H9 (cell line): ENCODE measurements at regions not wholly inside any gene's neighbourhood (a gene's known extent, or its start where the extent isn't known, plus 50 kb on each side); places are given as distances from the start of the nearest gene placed in this dataset.

ENCODE experiments used
- DNase-seq: peaks from one replicate; pipeline ENCODE4 v3.0.0-alpha.2; 2017
- H2AFZ ChIP-seq: one replicate; pipeline ENCODE4 v1.6.1; 2013; ENCODE audit warnings: mild to moderate bottlenecking, low read length, control low read depth, moderate library complexity
- H2AK5ac ChIP-seq: 2 replicates; pipeline ENCODE4 v1.6.1; 2013; ENCODE audit warnings: low read length, control low read depth, mixed read lengths; ENCODE audit not compliant: insufficient read length
- H2BK120ac ChIP-seq: one replicate; pipeline ENCODE4 v1.6.1; 2013; ENCODE audit warnings: low read depth, mild to moderate bottlenecking, low read length, control low read depth, inconsistent platforms; ENCODE audit not compliant: poor library complexity, severe bottlenecking
- H2BK12ac ChIP-seq: 2 replicates; pipeline ENCODE4 v1.6.1; 2013; ENCODE audit warnings: low read length, control low read depth, mixed read lengths, low read depth; ENCODE audit not compliant: insufficient read length
- H2BK15ac ChIP-seq: 2 replicates; pipeline ENCODE4 v1.6.1; 2013; ENCODE audit warnings: low read depth, low read length, control low read depth
- H2BK20ac ChIP-seq: one replicate; pipeline ENCODE4 v1.6.1; 2013; ENCODE audit warnings: low read depth, mild to moderate bottlenecking, low read length, control low read depth, inconsistent platforms; ENCODE audit not compliant: poor library complexity, severe bottlenecking
- H2BK5ac ChIP-seq: 2 replicates; pipeline ENCODE4 v1.6.1; 2013; ENCODE audit warnings: low read length, control low read depth, mixed read lengths; ENCODE audit not compliant: insufficient read length
- H3K14ac ChIP-seq: 2 replicates; pipeline ENCODE4 v1.6.1; 2013; ENCODE audit warnings: low read length, control low read depth; ENCODE audit not compliant: insufficient read depth
- H3K18ac ChIP-seq: 2 replicates; pipeline ENCODE4 v1.6.1; 2013; ENCODE audit warnings: low read depth, mild to moderate bottlenecking, mixed read lengths, low read length, control low read depth; ENCODE audit not compliant: insufficient read length
- H3K23ac ChIP-seq: 2 replicates; pipeline ENCODE4 v1.6.1; 2013; ENCODE audit warnings: low read length, control low read depth, mixed read lengths, low read depth; ENCODE audit not compliant: insufficient read length
- H3K23me2 ChIP-seq: 2 replicates; pipeline ENCODE4 v1.6.1; 2013; ENCODE audit warnings: low read depth, mild to moderate bottlenecking, mixed read lengths, low read length, control low read depth; ENCODE audit not compliant: insufficient read length, poor library complexity, severe bottlenecking
- H3K27ac ChIP-seq: 2 replicates; pipeline ENCODE4 v1.5.1; 2013; ENCODE audit warnings: low read length, control low read depth, mixed read lengths, low read depth; ENCODE audit not compliant: insufficient read length
- H3K27me3 ChIP-seq: 2 replicates; pipeline ENCODE4 v1.6.1; 2013; ENCODE audit warnings: low read length, control low read depth, inconsistent platforms; ENCODE audit not compliant: insufficient read depth
- H3K4ac ChIP-seq: 2 replicates; pipeline ENCODE4 v1.6.1; 2013; ENCODE audit warnings: low read depth, mild to moderate bottlenecking, control low read depth, inconsistent platforms, low read length, moderate library complexity
- H3K4me1 ChIP-seq: 2 replicates; pipeline ENCODE4 v1.6.1; 2013; ENCODE audit warnings: low read length, control low read depth, inconsistent platforms; ENCODE audit not compliant: insufficient read depth
- H3K4me2 ChIP-seq: 2 replicates; pipeline ENCODE4 v1.6.1; 2013; ENCODE audit warnings: low read length, control low read depth, mixed read lengths; ENCODE audit not compliant: insufficient read length, insufficient read depth
- H3K56ac ChIP-seq: 2 replicates; pipeline ENCODE4 v1.6.1; 2013; ENCODE audit warnings: low read depth, mild to moderate bottlenecking, mixed read lengths, low read length, control low read depth; ENCODE audit not compliant: insufficient read length
- H3K79me1 ChIP-seq: 2 replicates; pipeline ENCODE4 v1.6.1; 2013; ENCODE audit warnings: low read depth, mild to moderate bottlenecking, moderate library complexity, low read length, control low read depth, inconsistent platforms; ENCODE audit not compliant: insufficient read depth, poor library complexity, severe bottlenecking
- H3K79me2 ChIP-seq: 2 replicates; pipeline ENCODE4 v1.6.1; 2013; ENCODE audit warnings: low read length, control low read depth, inconsistent platforms; ENCODE audit not compliant: insufficient read depth
- H3K9ac ChIP-seq: 2 replicates; pipeline ENCODE4 v1.6.1; 2013; ENCODE audit warnings: low read length, control low read depth, mixed read lengths; ENCODE audit not compliant: insufficient read length; ENCODE audit errors: extremely low read depth
- H3K9me3 ChIP-seq: one replicate; pipeline ENCODE4 v1.6.1; 2013; ENCODE audit warnings: low read depth, low read length, inconsistent platforms; ENCODE audit not compliant: control insufficient read depth
- H3T11ph ChIP-seq: one replicate; pipeline ENCODE4 v1.6.1; 2013; ENCODE audit warnings: mild to moderate bottlenecking, low read length, control low read depth, inconsistent platforms
- H4K20me1 ChIP-seq: one replicate; pipeline ENCODE4 v1.6.1; 2013; ENCODE audit not compliant: control insufficient read depth, insufficient read length, insufficient read depth
- H4K5ac ChIP-seq: 2 replicates; pipeline ENCODE4 v1.6.1; 2013; ENCODE audit warnings: low read depth, mild to moderate bottlenecking, mixed read lengths, low read length, control low read depth; ENCODE audit not compliant: insufficient read length
- H4K8ac ChIP-seq: replicated peaks from 2 replicates; pipeline ENCODE4 v1.6.1; 2013; ENCODE audit warnings: low read length, control low read depth, mixed read lengths, low read depth; ENCODE audit not compliant: insufficient read length
- H4K91ac ChIP-seq: 2 replicates; pipeline ENCODE4 v1.6.1; 2013; ENCODE audit warnings: low read depth, mild to moderate bottlenecking, moderate library complexity, mixed read lengths, low read length, control low read depth; ENCODE audit not compliant: insufficient read length
- H3K27ac Mint-ChIP-seq, 3 experiments: 2 replicates in 2 of 3; 3 replicates in 1 of 3; pipeline ENCODE4 v1.8.0; 2020 to 2021; ENCODE audit warnings: mixed read lengths in 3 of 3, mild to moderate bottlenecking in 1 of 3, moderate library complexity in 1 of 3
- H3K27me3 Mint-ChIP-seq: 2 replicates; pipeline ENCODE4 v1.8.0; 2021; ENCODE audit warnings: low read depth, mild to moderate bottlenecking, moderate library complexity, mixed read lengths
- H3K36me3 Mint-ChIP-seq, 3 experiments: 2 replicates in 2 of 3; 3 replicates in 1 of 3; pipeline ENCODE4 v1.8.0; 2020 to 2021; ENCODE audit warnings: low read depth in 3 of 3, mixed read lengths in 3 of 3; ENCODE audit not compliant: insufficient read depth in 1 of 3
- H3K4me1 Mint-ChIP-seq, 2 experiments: 2 replicates each; pipeline ENCODE4 v1.8.0; 2020; ENCODE audit warnings: mixed read lengths in 2 of 2
- H3K4me3 Mint-ChIP-seq, 2 experiments: 2 replicates in 1 of 2; 3 replicates in 1 of 2; pipeline ENCODE4 v1.8.0; 2020 to 2021; ENCODE audit warnings: mild to moderate bottlenecking in 2 of 2, mixed read lengths in 2 of 2, moderate library complexity in 1 of 2
- H3K9me3 Mint-ChIP-seq, 2 experiments: 2 replicates in 1 of 2; 3 replicates in 1 of 2; pipeline ENCODE4 v1.8.0; 2020; ENCODE audit warnings: mild to moderate bottlenecking in 2 of 2, mixed read lengths in 2 of 2, moderate library complexity in 1 of 2
- WGBS: extraction: QIAGEN DNeasy Blood & Tissue Kit; methylation state at CpG from one replicate; pipeline ENCODE4 v1.1.7; 2013; ENCODE audit warnings: missing lambda C conversion rate, low lambda C conversion rate, mixed read lengths; ENCODE audit not compliant: insufficient read length; ENCODE audit errors: extremely low coverage; 5-methylcytosine and 5-hydroxymethylcytosine counted together
- TF ChIP-seq, protein P1 (sequence below): fragments of 200-600 bp; sonication (generic); conservative IDR thresholded peaks from 3 replicates; pipeline ENCODE4 v1.8.0; 2021; ENCODE audit warnings: antibody characterized with exemption, mild to moderate bottlenecking

DNA sequence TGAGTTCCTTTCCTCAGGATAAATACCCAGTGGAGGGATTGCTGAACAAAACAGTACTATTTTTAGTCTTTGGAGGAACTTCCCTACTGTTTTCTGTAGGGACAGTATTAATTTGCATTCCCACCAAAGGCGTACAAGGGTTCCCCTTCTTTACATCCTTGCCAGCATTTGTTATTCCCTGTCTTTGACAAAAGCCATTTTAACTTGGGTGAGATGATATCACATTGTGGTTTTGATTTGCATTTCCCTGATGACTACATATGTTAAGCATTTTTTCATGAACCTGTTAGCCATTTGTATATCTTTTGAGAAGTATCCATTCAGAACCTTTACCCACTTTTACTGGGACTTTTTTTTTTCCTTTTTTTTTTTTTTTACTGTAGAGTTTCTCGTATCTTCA is 126.2 kb upstream of the ANXA10 start:
- Histone ChIP-seq H4K91ac (no peak overlapping the region), H2BK12ac (no peak overlapping the region), H3K79me2 (no peaks in the 10 kb centered on the region), H2AFZ (no peak overlapping the region), H3K4me2 (no peak overlapping the region), H3K23me2 (no peaks in the 10 kb centered on the region), H2BK5ac (no peak overlapping the region), H4K5ac (no peak overlapping the region), H2BK20ac (no peak overlapping the region), H2BK15ac (no peak overlapping the region), H3K18ac (no peak overlapping the region), H3K14ac (no peak overlapping the region), H4K8ac (no peak overlapping the region), H3K4me1 (no peaks in the 10 kb centered on the region; the same call in 1 of the 2 replicates), H3T11ph (no peak overlapping the region), H3K27me3 (no peaks in the 10 kb centered on the region), H3K9ac (no peak overlapping the region), H3K23ac (no peak overlapping the region), H3K4ac (no peak overlapping the region), H2BK120ac (no peak overlapping the region), H3K9me3 (no peaks in the 10 kb centered on the region), H2AK5ac (no peak overlapping the region), H3K79me1 (no peaks in the 10 kb centered on the region), H3K56ac (no peak overlapping the region), H4K20me1 (no peaks in the 10 kb centered on the region), H3K27ac (no peak overlapping the region)
- no CpG with 5 or more reads among the region's 2 CpGs for WGBS
- Mint-ChIP-seq H3K27me3 (no peaks in the 10 kb centered on the region), H3K36me3 (peaks cover 1 to 7% (median 2%) of the 10 kb centered on the region in 3 experiments; a peak in 3 of 7 replicates), H3K4me1 (peaks cover 9 to 11% of the 10 kb centered on the region in 2 experiments), H3K4me3 (no peak overlapping the region), H3K9me3 (peaks cover 4 to 14% of the 10 kb centered on the region in 2 experiments; a peak in 4 of 5 replicates), H3K27ac (no peak overlapping the region)
- TF ChIP-seq, protein P1, sequence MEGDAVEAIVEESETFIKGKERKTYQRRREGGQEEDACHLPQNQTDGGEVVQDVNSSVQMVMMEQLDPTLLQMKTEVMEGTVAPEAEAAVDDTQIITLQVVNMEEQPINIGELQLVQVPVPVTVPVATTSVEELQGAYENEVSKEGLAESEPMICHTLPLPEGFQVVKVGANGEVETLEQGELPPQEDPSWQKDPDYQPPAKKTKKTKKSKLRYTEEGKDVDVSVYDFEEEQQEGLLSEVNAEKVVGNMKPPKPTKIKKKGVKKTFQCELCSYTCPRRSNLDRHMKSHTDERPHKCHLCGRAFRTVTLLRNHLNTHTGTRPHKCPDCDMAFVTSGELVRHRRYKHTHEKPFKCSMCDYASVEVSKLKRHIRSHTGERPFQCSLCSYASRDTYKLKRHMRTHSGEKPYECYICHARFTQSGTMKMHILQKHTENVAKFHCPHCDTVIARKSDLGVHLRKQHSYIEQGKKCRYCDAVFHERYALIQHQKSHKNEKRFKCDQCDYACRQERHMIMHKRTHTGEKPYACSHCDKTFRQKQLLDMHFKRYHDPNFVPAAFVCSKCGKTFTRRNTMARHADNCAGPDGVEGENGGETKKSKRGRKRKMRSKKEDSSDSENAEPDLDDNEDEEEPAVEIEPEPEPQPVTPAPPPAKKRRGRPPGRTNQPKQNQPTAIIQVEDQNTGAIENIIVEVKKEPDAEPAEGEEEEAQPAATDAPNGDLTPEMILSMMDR: no peak
- DNase-seq: no peak
